OCI-LY1 (cell line): ENCODE measurements at regions not wholly inside any gene's neighbourhood (a gene's known extent, or its start where the extent isn't known, plus 50 kb on each side); places are given as distances from the start of the nearest gene placed in this dataset.

Experiments used
- H2AFZ ChIP-seq: fragments of 200-600 bp; sonication (generic), shearing (Covaris generic); 2 replicates; pipeline ENCODE4 v1.6.0; 2014; ENCODE audit warnings: antibody characterized with exemption, mild to moderate bottlenecking, low read length
- H3F3A ChIP-seq: fragments of 200-600 bp; sonication (generic), shearing (Covaris generic); 2 replicates; pipeline ENCODE4 v1.6.0; 2014; ENCODE audit warnings: mild to moderate bottlenecking, antibody characterized with exemption, low read length, moderate library complexity; ENCODE audit not compliant: insufficient read depth
- H3K27ac ChIP-seq: fragments of 200-600 bp; sonication (generic); 2 replicates; pipeline ENCODE4 v1.5.1; 2014; ENCODE audit warnings: low read length, mixed run types, mild to moderate bottlenecking, low read depth; ENCODE audit not compliant: poor library complexity, severe bottlenecking
- H3K27me3 ChIP-seq: fragments of 200-600 bp; sonication (generic); 2 replicates; pipeline ENCODE4 v1.6.0; 2014; ENCODE audit warnings: antibody characterized with exemption, mild to moderate bottlenecking, low read length, moderate library complexity; ENCODE audit not compliant: insufficient read depth
- H3K36me3 ChIP-seq: fragments of 200-600 bp; sonication (generic); 2 replicates; pipeline ENCODE4 v1.6.1; 2014; ENCODE audit warnings: mild to moderate bottlenecking, antibody characterized with exemption, low read length, moderate library complexity, mixed read lengths; ENCODE audit not compliant: insufficient read depth
- H3K4me1 ChIP-seq: fragments of 200-600 bp; sonication (generic); 2 replicates; pipeline ENCODE4 v1.5.1; 2014; ENCODE audit warnings: mild to moderate bottlenecking, low read length, moderate library complexity; ENCODE audit not compliant: insufficient read depth, severe bottlenecking
- H3K4me2 ChIP-seq: fragments of 200-600 bp; sonication (generic), shearing (Covaris generic); 2 replicates; pipeline ENCODE4 v1.6.1; 2014; ENCODE audit warnings: low read length
- H3K4me3 ChIP-seq: fragments of 200-600 bp; sonication (generic); 2 replicates; pipeline ENCODE4 v1.5.1; 2014; ENCODE audit warnings: low read length, low read depth, mild to moderate bottlenecking, mixed read lengths; ENCODE audit not compliant: poor library complexity, severe bottlenecking
- H3K79me2 ChIP-seq: fragments of 200-600 bp; shearing (Covaris generic); 2 replicates; pipeline ENCODE4 v1.6.1; 2016; ENCODE audit warnings: mixed run types, low read length, mixed read lengths; ENCODE audit not compliant: insufficient read depth
- H3K9ac ChIP-seq: fragments of 200-600 bp; sonication (generic), shearing (Covaris generic); 2 replicates; pipeline ENCODE4 v1.6.1; 2014; ENCODE audit warnings: mild to moderate bottlenecking, low read length, mixed read lengths
- H3K9me2 ChIP-seq: fragments of 200-600 bp; sonication (generic), shearing (Covaris generic); 2 replicates; pipeline ENCODE4 v1.6.1; 2014; ENCODE audit warnings: low read depth, mild to moderate bottlenecking, low read length, mixed read lengths
- H3K9me3 ChIP-seq: fragments of 200-600 bp; shearing (Covaris generic); 2 replicates; pipeline ENCODE4 v1.6.1; 2014; ENCODE audit warnings: low read length, mixed read lengths
- H4K20me1 ChIP-seq: fragments of 200-600 bp; sonication (generic), shearing (Covaris generic); 2 replicates; pipeline ENCODE4 v1.6.0; 2016; ENCODE audit warnings: mild to moderate bottlenecking, low read length; ENCODE audit not compliant: insufficient read depth
- CTCF ChIP-seq: fragments of 200-600 bp; sonication (generic), shearing (Covaris generic); IDR thresholded peaks from 2 replicates; pipeline ENCODE4 v1.5.1; 2017; ENCODE audit warnings: mild to moderate bottlenecking, antibody characterized with exemption, low read length, moderate library complexity, mixed read lengths
- EZH2 ChIP-seq: fragments of 200-600 bp; sonication (generic), shearing (Covaris generic); IDR thresholded peaks from 2 replicates; pipeline ENCODE4 v1.8.0; 2017; ENCODE audit warnings: borderline replicate concordance, mixed run types, mild to moderate bottlenecking, antibody characterized with exemption, low read length, moderate library complexity, mixed read lengths

DNA sequence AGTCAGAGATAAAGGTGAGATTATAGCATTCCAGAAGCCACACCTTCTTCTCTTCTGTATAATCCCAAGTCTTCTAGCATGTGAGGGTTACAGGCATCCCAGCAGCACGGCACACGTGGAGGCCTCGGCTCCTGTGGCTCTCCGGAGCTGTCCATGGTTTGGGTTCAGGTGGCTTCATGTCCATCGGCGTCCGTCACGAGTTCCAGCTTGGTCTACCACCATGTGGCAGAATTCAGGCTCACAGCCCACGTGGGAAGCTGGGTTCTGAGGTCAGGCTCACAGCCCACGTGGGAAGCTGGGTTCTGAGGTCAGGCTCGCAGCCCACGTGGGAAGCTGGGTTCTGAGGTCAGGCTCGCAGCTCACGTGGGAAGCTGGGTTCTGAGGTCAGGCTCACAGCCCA, 378.3 kb upstream of the SALL3 start:
- no peaks in the 10 kb centered on the region for H3K79me2 ChIP-seq
- H4K20me1 ChIP-seq, result no peaks in the 10 kb centered on the region
- no peak overlapping the region for H3K4me3 ChIP-seq
- H3K9me2 ChIP-seq, result no peaks in the 10 kb centered on the region
- no peak overlapping the region for H3K9ac ChIP-seq
- no peak overlapping the region for H2AFZ ChIP-seq
- no peaks in the 10 kb centered on the region for H3K27me3 ChIP-seq
- H3K4me2 ChIP-seq, result no peak overlapping the region
- H3K27ac ChIP-seq, result no peak overlapping the region
- H3F3A ChIP-seq, result no peaks in the 10 kb centered on the region
- H3K36me3 ChIP-seq, result no peaks in the 10 kb centered on the region
- TF ChIP-seq CTCF, result no peak
- no peak for TF ChIP-seq EZH2
- H3K9me3 ChIP-seq, result no peaks in the 10 kb centered on the region
- no peaks in the 10 kb centered on the region for H3K4me1 ChIP-seq

- H3F3A ChIP-seq, result no peaks in the 10 kb centered on the region
- H4K20me1 ChIP-seq, result no peaks in the 10 kb centered on the region
- H3K4me3 ChIP-seq, result no peak overlapping the region
- H3K79me2 ChIP-seq, result no peaks in the 10 kb centered on the region
- no peaks in the 10 kb centered on the region for H3K9me3 ChIP-seq
- H3K4me1 ChIP-seq, result no peaks in the 10 kb centered on the region
- no peaks in the 10 kb centered on the region for H3K36me3 ChIP-seq
- no peak overlapping the region for H3K9ac ChIP-seq
- H3K27ac ChIP-seq, result no peak overlapping the region
- H2AFZ ChIP-seq, result no peak overlapping the region
- no peaks in the 10 kb centered on the region for H3K9me2 ChIP-seq
- TF ChIP-seq EZH2 (no peak), CTCF (no peak)
- no peaks in the 10 kb centered on the region for H3K27me3 ChIP-seq
- H3K4me2 ChIP-seq, result no peak overlapping the region
Observed at GRCh38 chr18:78601923-78602322, 377.7 kb upstream of the SALL3 start.

- TF ChIP-seq CTCF (no peak), EZH2 (no peak)
- Histone ChIP-seq H3F3A (no peaks in the 10 kb centered on the region), H3K4me2 (no peak overlapping the region), H3K36me3 (no peaks in the 10 kb centered on the region), H3K9ac (no peak overlapping the region), H3K4me1 (no peaks in the 10 kb centered on the region), H3K27ac (no peak overlapping the region), H3K9me2 (no peaks in the 10 kb centered on the region), H3K4me3 (no peak overlapping the region), H4K20me1 (no peaks in the 10 kb centered on the region), H2AFZ (no peak overlapping the region), H3K79me2 (no peaks in the 10 kb centered on the region), H3K27me3 (no peaks in the 10 kb centered on the region), H3K9me3 (no peaks in the 10 kb centered on the region)
Observed at GRCh38 chr18:78602430-78602829, 377.2 kb upstream of the SALL3 start.
